Central memory CD8-positive, alpha-beta T cell (primary cell): ENCODE measurements at regions not wholly inside any gene's neighbourhood (a gene's known extent, or its start where the extent isn't known, plus 50 kb on each side); places are given as distances from the start of the nearest gene placed in this dataset.
"Not testable (repeated sequence)": the region's sequence is repeated elsewhere in the genome, so short reads cannot be mapped to it uniquely, and the experiment has no call there.

ENCODE experiments used
- ATAC-seq: fragments of 150-1000 bp; cut with Tn5 transposase; replicated peaks from 2 replicates; pipeline ENCODE4 v1.10.0; 2022; ENCODE audit warnings: mild to moderate bottlenecking, moderate FRiP score, moderate number of reproducible peaks; ENCODE audit not compliant: poor library complexity, severe bottlenecking; ENCODE audit errors: extremely low read depth
- DNase-seq, 2 donors: peaks; one replicate each; pipeline ENCODE4 v3.0.0; 2021; ENCODE audit warnings: low spot score in 2 of 2
- H3K27ac Mint-ChIP-seq: one replicate; pipeline ENCODE4 v1.8.0; 2022; ENCODE audit warnings: low read depth, mild to moderate bottlenecking, moderate library complexity, mixed read lengths
- H3K27me3 Mint-ChIP-seq: one replicate; pipeline ENCODE4 v1.8.0; 2022; ENCODE audit warnings: mixed read lengths
- H3K36me3 Mint-ChIP-seq: one replicate; pipeline ENCODE4 v1.8.0; 2022; ENCODE audit warnings: mild to moderate bottlenecking, moderate library complexity, mixed read lengths; ENCODE audit not compliant: insufficient read depth
- H3K4me1 Mint-ChIP-seq: one replicate; pipeline ENCODE4 v1.8.0; 2022; ENCODE audit warnings: mixed read lengths
- H3K4me3 Mint-ChIP-seq: one replicate; pipeline ENCODE4 v1.8.0; 2022; ENCODE audit warnings: mild to moderate bottlenecking, moderate library complexity, mixed read lengths
- H3K9me3 Mint-ChIP-seq: one replicate; pipeline ENCODE4 v1.8.0; 2022; ENCODE audit warnings: mixed read lengths

DNA sequence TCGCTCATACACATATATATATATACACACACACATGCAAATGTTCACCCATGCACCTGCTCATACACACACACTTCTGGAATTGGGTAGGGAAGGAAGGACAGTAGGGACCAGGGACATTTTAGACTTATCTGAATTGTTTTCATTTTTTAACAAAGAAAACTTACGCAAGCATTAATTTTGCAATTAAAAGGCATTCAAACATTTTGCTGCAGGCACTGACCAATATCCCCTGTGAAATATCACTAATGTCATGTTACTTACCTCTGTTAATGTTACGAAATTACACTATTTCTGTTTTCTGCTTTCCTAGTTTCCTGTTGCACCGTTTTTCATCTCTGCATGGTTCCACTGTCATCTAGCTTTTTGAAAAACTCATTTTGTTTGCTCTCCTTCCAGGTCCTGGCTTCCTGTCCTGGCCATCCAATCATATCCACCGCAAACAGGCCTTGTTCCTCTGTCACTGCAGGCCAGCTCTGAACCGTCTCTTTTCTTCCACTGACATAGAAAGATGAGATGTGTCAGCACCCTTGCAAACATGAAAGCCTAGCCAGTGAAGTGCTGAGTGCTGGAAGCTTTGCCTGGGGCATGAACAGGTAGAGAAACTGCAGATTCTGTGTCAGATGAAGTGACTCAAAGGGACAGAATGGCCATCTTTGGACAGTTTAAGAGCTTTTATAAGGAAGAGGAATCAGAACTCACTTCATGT lies 114.5 kb downstream of the SEPTIN7 start:
- not testable (repeated sequence) for ATAC-seq, H3K4me1 Mint-ChIP-seq, H3K4me3 Mint-ChIP-seq, H3K27me3 Mint-ChIP-seq, H3K27ac Mint-ChIP-seq, DNase-seq, H3K9me3 Mint-ChIP-seq
- peaks cover 13% of the 10 kb centered on the region for H3K36me3 Mint-ChIP-seq

DNA sequence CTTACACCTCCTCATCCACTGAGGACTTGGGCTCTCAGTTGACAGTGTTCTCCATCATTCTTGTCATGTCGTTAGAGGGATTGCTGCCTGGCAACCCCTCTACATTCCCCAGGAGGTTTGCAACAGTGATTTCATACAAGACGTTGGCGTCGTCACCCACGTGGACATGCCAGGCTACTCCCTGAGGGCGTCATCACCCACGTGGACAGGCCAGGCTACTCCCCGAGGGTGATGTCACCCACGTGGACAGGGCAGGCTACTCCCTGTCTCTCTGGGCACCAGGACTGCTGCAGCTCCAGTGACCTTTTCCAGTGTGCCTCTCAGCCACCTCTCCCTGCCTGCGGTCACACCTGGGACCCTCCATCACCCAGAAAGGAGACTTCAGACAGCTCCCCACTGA lies 117.4 kb downstream of the SEPTIN7 start:
- ATAC-seq, H3K27me3 Mint-ChIP-seq, H3K27ac Mint-ChIP-seq, H3K9me3 Mint-ChIP-seq, H3K4me3 Mint-ChIP-seq, DNase-seq, H3K4me1 Mint-ChIP-seq: not testable (repeated sequence)
- peaks cover 13% of the 10 kb centered on the region for H3K36me3 Mint-ChIP-seq

DNA sequence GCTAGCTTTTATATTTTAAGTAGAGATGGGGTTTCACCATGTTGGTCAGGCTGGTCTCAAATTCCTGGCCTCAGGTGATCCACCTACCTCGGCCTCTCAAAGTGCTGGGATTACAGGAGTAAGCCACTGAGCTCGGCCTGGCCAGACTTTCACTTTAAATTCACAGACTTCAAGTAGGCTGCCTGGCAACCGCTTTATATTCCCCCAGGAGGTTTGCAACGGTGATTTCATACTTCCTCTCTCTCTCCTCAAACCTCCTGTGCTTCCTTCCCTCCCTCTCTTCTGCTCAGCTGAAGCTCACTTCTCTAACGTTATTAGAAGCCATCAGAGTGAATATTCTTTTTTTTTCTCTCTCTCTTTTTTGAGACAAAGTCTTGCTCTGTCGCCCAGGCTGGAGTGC lies 118.8 kb downstream of the SEPTIN7 start:
- ATAC-seq, DNase-seq, H3K27me3 Mint-ChIP-seq, H3K4me1 Mint-ChIP-seq, H3K9me3 Mint-ChIP-seq, H3K27ac Mint-ChIP-seq, H3K4me3 Mint-ChIP-seq: not testable (repeated sequence)
- peaks cover 13% of the 10 kb centered on the region for H3K36me3 Mint-ChIP-seq

DNA sequence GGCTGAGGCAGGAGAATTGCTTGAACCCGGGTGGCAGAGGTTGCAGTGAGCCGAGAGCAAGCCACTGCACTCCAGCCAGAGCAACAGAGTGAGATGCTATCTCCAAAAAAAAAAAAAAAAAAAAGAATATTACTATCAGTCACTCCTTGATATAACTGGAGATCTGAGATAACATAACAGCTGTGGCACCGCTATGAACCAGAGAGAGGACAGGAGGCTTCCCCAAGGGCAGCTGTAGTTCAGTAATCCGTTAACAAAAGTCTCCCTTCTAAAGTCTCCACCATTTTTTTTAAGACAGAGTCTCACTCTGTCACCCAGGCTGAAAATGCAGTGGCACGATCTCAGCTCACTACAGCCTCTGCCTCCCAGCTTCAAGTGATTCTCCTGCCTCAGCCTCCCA lies 120.5 kb downstream of the SEPTIN7 start:
- ATAC-seq, H3K4me3 Mint-ChIP-seq, H3K27me3 Mint-ChIP-seq, DNase-seq, H3K9me3 Mint-ChIP-seq, H3K4me1 Mint-ChIP-seq, H3K27ac Mint-ChIP-seq: not testable (repeated sequence)
- peaks cover 13% of the 10 kb centered on the region for H3K36me3 Mint-ChIP-seq

DNA sequence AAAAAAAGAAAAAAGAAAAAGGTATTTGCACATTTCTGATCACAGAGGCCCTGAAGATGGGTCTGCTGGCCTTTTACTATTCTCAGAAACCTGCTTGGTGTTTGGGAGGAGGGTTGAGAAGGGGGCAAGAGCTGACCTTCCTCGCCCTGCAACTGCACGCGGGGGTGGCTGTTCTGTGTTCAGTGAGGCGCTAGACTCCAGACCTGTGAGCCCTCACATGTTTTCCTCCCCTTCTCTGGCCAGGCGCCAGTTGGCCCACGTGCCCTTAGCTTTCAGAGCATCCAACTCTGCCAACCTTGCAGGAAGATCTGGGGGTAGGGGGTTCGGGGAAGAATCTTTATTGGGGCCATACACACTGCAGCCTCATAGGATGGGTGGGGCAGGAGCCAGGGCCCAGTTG lies 123.8 kb downstream of the SEPTIN7 start:
- H3K36me3 Mint-ChIP-seq, H3K4me1 Mint-ChIP-seq, H3K27ac Mint-ChIP-seq, DNase-seq, H3K27me3 Mint-ChIP-seq, ATAC-seq, H3K4me3 Mint-ChIP-seq, H3K9me3 Mint-ChIP-seq: not testable (repeated sequence)

DNA sequence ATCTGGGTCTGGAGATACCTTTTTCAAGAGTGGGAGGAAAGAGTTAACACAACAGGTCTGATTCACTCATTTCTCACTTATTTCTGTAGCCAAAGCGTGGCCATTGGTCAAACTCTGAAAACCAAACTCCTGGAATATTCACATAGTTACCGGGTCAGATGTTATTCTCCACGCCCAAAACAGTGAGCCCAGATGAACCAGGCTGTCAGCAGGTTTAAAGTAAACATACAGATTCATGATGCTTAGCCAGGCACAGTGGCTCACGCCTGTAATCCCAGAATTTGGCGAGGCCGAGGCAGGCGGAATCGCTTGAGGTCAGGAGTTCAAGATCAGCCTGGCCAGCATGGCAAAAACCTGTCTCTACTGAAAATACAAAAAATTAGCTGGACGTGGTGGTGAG lies 126.1 kb downstream of the SEPTIN7 start:
- not testable (repeated sequence) for H3K36me3 Mint-ChIP-seq, H3K27me3 Mint-ChIP-seq, ATAC-seq, H3K27ac Mint-ChIP-seq, H3K4me1 Mint-ChIP-seq, H3K9me3 Mint-ChIP-seq, H3K4me3 Mint-ChIP-seq, DNase-seq

DNA sequence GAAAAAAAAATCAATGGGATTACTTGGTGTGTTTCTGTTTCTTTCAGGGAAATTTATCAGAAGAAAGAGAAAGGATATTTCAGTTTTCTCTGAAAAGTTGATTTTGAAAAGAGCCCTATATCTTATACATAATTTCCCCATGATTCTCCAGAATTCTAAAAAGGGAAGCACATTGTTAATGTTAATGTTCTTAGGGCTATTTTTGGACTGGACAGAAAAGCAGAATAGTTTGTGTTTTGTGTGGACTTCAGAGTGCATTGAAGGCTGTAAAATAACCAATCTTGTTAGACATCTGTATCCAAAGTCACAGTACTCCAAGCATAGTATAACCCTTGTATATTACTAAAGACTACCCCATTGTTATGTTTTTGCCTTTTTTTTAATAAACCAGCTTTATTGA lies 130.3 kb downstream of the SEPTIN7 start:
- not testable (repeated sequence) for H3K4me1 Mint-ChIP-seq, H3K4me3 Mint-ChIP-seq, ATAC-seq, H3K27ac Mint-ChIP-seq, H3K36me3 Mint-ChIP-seq, DNase-seq, H3K9me3 Mint-ChIP-seq, H3K27me3 Mint-ChIP-seq

DNA sequence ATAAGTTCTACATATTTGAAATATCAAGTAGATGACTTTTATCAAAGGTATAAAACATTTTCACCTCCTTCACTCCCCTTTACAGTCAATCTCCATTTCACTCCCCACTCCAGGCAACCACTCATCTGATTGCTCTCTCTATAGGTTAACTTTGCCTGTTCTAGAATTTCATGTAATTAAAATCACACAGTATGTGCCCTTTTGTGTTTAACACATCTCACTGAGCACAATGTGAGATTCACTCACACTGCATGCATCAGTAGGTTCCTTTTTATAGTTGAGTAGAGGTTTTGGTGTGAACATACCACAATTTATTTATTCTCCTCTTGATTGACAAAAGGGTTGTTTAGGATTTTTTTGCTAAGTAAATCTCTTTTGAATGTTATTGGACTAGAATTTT lies 130.7 kb downstream of the SEPTIN7 start:
- H3K4me1 Mint-ChIP-seq = not testable (repeated sequence)

DNA sequence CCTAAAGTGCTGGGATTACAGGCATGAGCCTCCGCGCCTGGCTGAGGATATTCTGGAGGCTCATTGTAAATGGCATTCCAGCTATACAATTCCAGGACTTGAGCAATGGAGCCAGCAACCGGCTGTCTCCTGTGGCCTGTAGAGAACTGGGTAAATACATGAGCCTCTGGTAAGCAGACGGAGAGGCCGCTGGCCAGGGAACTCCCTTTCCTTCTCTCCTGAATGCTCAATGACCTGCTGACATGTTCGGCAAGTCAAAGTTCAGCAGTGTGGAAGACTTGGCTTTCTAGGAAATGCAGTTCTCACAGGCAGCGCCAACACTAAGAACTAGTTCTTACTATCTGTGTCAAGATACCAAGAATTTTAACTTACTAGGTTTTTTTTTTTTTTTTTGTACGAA lies 139.8 kb downstream of the SEPTIN7 start:
- not testable (repeated sequence) for H3K9me3 Mint-ChIP-seq, DNase-seq, H3K4me1 Mint-ChIP-seq, H3K36me3 Mint-ChIP-seq, H3K27me3 Mint-ChIP-seq, H3K27ac Mint-ChIP-seq, H3K4me3 Mint-ChIP-seq, ATAC-seq

More for the DNA sequence above, 130.7 kb downstream of the SEPTIN7 start:
- ATAC-seq, H3K36me3 Mint-ChIP-seq, H3K27ac Mint-ChIP-seq, DNase-seq, H3K9me3 Mint-ChIP-seq, H3K27me3 Mint-ChIP-seq, H3K4me3 Mint-ChIP-seq: not testable (repeated sequence)

DNA sequence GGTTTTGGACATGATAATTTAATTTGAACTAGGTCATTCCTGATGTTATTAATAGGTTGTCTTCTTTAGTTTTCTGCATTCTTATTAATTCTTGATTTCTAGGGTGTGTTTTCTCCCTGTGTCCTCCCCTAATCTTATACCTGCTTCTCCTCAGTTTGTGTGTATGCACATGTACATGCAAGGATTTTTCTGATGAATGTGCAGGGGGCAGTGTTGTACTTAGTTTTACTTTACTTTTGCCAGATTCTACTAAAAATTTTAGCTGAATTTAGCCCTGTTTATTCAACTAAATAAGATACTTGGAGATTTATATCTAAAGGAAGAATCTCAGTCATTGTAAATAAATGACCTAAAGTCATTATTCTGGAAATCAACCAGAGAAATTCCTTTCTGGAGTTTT lies 144.8 kb downstream of the SEPTIN7 start:
- not testable (repeated sequence) for H3K9me3 Mint-ChIP-seq, H3K4me3 Mint-ChIP-seq, H3K4me1 Mint-ChIP-seq, H3K36me3 Mint-ChIP-seq, ATAC-seq, H3K27ac Mint-ChIP-seq, DNase-seq, H3K27me3 Mint-ChIP-seq

DNA sequence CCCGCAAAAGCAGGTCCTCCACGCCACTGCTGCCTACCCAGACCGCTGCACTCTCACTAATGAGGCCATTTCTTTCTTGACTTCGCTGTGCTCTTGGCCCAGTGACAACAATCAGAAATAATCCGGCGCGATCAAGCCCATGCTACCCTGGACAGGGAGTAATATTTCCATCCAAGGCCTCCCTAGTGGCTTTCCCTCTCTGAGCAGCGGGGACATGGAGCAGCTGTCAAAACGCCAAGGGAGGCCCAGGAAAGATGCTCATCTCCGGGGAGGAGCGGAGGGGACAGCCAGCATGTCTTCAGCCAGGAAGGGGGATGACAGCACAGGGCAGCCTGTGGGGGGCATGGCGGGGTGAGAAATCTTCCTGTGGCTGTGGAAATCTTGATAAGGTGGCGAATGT lies 154.9 kb downstream of the SEPTIN7 start:
- H3K4me3 Mint-ChIP-seq, H3K36me3 Mint-ChIP-seq, DNase-seq, ATAC-seq, H3K4me1 Mint-ChIP-seq, H3K27ac Mint-ChIP-seq, H3K9me3 Mint-ChIP-seq: not testable (repeated sequence)
- peaks cover 24% of the 10 kb centered on the region for H3K27me3 Mint-ChIP-seq

DNA sequence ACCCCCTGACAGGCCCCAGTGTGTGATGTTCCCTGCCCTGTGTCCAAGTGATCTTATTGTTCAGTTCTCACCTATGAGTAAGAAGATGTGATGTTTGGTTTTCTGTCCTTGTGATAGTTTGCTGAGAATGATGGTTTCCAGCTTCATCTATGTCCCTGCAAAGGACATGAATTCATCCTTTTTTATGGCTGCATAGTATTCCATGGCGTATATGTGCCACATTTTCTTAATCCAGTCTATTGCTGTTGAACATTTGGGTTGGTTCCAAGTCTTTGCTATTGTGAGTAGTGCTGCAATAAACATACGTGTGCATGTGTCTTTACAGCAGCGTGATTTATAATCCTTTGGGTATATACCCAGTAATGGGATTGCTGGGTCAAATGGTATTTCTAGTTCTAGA lies 156.1 kb downstream of the SEPTIN7 start:
- not testable (repeated sequence) for H3K4me1 Mint-ChIP-seq, H3K4me3 Mint-ChIP-seq, H3K27ac Mint-ChIP-seq, H3K9me3 Mint-ChIP-seq, ATAC-seq, H3K36me3 Mint-ChIP-seq, DNase-seq
- peaks cover 24% of the 10 kb centered on the region for H3K27me3 Mint-ChIP-seq

DNA sequence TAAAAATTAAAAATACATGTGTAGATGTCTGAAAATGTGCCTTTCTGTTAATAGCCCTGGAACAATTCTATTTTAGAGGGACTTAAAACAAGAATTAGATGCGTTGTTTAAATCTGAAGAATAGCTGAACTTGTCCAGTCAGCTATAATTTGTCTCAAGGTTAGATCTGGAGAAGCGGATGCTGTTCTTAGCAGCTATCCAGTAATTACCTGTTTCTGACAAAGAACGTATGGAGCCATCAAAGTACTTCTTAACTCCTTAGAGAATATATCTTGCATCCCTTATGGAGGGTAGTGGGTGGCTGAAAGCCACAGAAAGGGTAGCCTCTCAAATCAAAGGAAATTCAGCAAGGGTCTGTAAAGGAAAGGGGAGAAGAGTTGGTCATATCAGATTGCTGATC lies 160.4 kb downstream of the SEPTIN7 start:
- not testable (repeated sequence) for H3K27ac Mint-ChIP-seq, H3K4me1 Mint-ChIP-seq, H3K4me3 Mint-ChIP-seq, H3K9me3 Mint-ChIP-seq, DNase-seq, ATAC-seq, H3K36me3 Mint-ChIP-seq
- peaks cover 20% of the 10 kb centered on the region for H3K27me3 Mint-ChIP-seq
